Skeletal muscle cell (primary cell): ENCODE measurements at regions not wholly inside any gene's neighbourhood (a gene's known extent, or its start where the extent isn't known, plus 50 kb on each side); places are given as distances from the start of the nearest gene placed in this dataset.

Experiments
- DNase-seq: peaks from one replicate; pipeline ENCODE4 v3.0.0-alpha.2; 2010; ENCODE audit warnings: low read depth
- H3K4me3 ChIP-seq: 2 replicates; pipeline ENCODE4 v1.5.1; 2011; ENCODE audit warnings: low read depth, mild to moderate bottlenecking, control low read depth, low read length, moderate library complexity

DNA sequence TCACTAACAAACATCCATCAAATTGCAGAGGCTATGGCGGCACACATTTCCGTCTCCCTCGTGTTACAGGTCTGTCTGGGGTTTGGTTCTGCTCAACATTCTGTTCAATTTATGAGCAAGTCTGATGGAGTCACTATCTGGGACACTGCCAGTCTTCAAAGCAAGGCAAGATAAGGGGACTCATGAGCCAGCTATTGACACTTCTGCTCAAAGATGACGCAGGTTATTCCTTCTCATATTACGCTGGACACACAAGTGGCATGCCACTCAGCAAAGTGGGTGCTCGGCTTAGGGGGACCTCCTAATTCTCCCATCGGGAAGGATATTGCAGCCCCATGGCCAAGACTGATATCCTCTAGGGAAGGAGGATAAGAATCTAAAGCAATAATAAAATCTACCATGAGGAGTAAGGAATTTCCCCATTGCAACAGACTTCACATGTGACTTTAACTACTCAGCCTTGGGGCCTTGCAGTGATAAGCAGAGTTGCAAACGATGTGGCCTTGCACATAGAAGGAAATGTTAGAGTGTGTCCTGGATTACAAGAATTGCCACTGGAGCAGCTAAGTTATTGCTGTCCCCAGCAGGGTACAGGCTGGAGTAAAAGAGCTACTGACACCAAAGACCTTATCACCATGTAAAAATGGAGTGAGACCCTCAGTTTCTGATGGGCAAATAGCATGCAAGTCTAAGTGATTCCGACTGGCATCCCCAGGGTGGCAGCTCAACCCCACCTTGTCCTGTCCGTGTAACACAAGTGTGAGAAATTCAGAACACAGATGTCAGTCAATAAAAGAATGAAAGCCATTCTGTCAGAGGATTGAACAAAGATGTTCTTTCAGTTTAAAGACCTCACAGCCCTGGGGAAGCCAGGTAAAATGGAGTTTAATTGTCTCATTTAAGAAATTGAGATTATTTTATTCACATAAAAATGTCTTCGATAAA lies 306.1 kb downstream of the IRS2 start:
- DNase-seq: peak; percentile 42
- no peak overlapping the region for H3K4me3 ChIP-seq

DNA sequence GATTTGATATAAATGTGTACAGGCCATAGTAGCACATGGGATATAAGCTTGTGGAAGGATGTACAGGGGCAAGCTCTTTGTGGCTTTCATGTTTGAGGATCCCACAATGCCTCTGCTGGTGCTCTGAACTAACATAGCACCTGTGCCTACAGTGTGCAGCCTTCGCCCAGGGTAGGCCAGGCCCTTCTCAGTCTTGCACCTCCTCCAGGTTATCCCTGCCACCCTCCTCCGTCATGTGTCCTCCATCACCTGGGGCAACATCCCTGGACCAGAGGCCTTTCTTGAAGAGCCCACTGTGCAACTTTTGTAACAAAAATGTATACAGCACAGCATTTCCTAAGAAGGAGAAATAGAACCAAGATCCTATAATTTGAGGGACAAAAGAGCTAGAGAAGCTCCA lies 306.8 kb downstream of the IRS2 start:
- no peak overlapping the region for H3K4me3 ChIP-seq
- no peak for DNase-seq

- DNase-seq: no peak
- no peak overlapping the region for H3K4me3 ChIP-seq
These were observed 310.4 kb downstream of the IRS2 start for GRCh38 chr13:109476001-109476400.

GRCh38 chr13:109468123-109468522 lies 318.3 kb downstream of the IRS2 start:
- no peak overlapping the region for H3K4me3 ChIP-seq
- DNase-seq: no peak

DNA sequence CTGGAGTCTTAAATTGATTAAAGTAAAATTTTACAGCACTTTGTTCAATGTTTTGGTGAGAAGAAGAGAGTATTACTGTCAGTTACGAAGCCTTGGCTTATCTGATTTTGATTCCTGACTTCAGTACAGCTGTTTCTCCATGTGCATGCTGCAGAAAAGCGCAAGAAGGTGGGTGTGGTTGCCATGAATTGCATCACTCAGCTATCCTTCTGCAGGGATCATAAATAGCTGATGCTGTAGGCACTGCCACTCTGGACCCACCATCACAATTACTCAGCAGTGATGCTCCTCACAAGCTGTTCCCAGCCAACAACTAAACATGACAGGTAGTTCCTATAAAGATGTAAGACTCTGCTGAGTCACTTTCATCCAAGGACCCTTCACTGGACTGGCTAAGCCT lies 321.2 kb downstream of the IRS2 start:
- no peak overlapping the region for H3K4me3 ChIP-seq
- DNase-seq: peak; percentile 21

DNA sequence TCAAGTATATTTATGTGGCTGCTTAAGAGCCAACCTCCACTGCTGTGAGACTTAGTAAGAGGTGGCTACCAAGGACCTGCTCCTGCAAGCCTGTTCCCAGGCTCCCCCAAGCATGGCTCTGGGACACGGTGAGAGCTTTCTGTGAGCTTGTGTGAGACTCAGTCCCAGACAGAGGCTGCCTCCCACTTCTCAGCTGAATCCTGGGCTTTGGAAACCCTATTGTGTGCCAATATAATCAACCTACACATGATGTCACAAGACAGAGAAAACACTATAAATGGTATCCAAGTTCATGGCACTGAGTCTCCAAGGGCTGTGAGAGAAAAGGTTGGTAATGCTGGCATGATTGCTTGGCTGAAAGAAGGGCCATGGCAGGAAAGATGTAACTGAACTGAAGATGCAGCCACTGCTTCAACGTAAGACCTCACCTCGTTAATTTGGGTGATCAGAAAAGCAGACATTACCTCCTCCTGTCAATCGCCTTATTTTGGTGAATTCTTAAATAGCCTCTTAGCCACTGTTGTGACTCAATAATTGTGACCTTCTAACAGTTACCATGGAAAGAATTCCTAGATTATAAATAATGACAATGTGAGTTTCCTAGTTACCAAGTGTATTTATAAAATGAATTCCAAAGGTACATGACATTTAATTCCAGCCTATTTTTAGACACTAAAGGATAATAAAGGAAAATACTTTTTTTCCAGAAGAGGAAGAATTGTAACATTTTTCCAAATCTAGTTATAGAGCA lies 332.0 kb downstream of the IRS2 start:
- peak; percentile 13 for DNase-seq
- H3K4me3 ChIP-seq: no peak overlapping the region

DNA sequence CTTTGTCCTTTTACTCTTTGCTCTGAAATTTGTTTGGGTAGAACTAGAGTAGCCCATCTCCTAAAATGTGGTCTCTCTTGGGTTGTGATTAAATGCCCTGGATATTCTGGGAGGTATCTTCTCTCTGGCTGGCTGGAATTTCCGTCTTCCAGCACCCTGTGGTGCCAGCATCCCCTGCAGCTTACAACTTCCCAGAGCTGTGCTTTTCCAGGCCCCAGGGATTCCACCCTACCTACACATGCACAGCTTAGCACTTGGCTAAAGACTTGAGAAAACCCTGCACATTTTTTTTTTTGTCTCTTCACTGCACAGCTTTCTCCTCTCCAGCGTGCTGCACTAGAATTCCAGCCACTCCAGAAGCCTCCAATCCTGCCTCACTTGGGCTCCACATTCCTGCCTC lies 334.7 kb downstream of the IRS2 start:
- H3K4me3 ChIP-seq: no peak overlapping the region
- DNase-seq: no peak

DNA sequence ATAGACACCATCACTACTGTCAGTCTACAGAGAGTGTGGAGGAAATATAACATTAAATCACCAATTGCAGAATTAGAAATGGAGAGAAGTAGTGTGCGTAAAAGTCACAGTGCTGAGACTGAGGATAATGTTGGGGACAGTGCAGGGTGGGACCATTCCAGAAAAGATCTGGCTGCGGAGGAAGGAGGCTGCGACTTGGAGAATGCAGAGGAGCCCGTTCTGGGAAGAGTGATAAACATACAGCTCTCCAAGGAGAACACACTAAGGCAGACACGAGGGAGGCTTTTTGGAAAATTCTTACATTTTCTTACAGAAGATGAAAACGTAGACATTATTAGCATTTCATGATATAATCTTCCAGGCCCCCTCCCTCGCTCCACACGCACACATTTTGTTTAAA lies 337.8 kb downstream of the IRS2 start:
- DNase-seq: no peak
- no peak overlapping the region for H3K4me3 ChIP-seq

- DNase-seq: no peak
- no peak overlapping the region for H3K4me3 ChIP-seq
These were observed 338.7 kb downstream of the IRS2 start for GRCh38 chr13:109447667-109448066.

DNA sequence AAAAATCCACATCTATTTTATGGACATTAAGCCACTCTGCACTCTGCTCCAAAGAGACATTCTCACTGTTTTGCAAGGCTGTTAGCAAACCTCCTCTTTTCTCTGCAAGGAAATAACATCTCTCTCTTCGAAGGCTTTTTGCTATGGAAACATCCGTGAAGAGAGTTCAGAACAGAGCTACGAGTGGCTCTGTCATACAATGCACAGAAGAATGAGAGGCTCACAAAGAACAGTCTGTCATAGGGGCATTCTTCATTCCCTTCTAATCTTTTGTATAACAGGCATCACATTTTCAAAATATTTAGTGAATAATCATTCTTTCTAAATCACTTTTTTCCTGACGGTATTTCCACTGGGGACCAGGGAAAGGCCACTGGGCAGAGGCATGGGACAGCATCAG lies 346.1 kb downstream of the IRS2 start:
- DNase-seq: no peak
- no peak overlapping the region for H3K4me3 ChIP-seq

GRCh38 chr13:109439813-109440212 lies 346.6 kb downstream of the IRS2 start:
- no peak for DNase-seq
- H3K4me3 ChIP-seq: no peak overlapping the region

- no peak overlapping the region for H3K4me3 ChIP-seq
- DNase-seq: no peak
These were observed 349.5 kb downstream of the IRS2 start for GRCh38 chr13:109436841-109437240.

DNA sequence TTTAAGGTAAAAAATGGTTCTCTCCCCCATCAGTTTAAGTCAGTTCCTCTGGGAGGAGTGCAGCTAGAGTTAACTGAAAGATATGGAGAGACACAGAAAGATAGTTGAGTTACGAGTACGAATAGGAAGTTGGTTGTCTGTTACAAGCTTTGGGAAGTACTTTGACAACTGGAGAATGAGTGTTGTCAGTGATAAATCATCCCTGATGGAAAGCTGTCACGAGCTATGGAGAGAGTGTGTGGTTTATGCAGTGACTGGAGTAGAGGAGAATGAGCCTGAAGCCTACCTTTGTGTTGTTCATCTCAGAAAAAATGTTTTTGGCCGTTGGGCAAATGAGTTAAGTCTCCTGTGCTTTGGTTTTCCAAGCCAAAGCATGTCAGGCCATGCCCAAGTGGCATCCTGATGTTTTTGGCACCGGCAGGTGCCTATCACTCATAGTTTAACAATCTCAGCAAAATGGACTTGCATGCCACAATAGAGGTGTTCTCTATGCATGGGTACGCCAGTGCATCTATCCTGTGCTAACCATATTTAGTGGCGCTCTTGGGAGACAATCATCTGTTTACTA lies 350.2 kb downstream of the IRS2 start:
- no peak for DNase-seq
- H3K4me3 ChIP-seq: no peak overlapping the region

DNA sequence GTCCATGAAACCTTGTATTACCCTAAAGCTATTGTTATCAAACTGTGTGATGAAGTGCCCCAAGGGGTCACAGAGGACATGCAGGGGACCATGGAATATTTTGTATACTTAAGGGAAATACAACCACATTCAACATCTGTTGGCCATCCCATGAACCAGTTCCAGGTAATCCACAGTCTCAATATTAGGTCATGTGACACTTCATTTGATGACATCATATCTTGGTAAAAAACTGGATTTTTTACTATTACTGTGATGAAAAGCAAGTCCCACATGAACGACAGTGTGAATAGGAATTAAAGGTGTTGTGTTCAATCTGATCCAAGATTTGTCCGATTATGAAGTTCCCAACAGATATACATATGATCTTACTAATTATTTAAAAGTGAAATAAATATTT lies 355.2 kb downstream of the IRS2 start:
- H3K4me3 ChIP-seq: no peak overlapping the region

DNA sequence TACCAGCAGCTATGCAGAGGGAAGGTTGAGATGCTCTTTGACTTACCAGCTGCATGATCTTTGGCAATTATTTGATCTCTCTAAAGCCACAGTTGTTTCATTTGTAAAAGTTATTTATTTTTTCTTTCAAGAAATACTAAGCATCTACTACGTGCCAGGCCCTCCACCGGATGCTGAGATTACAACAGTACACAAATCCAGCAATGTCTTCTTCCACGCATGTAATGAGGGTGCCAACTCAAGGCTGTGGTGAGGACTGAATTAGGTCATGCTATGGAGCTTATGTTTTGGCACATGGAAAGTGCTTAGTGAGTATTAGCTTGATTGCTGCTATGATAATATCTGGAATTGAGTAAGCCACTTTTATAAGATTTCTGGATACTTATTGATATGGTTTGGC lies 358.2 kb downstream of the IRS2 start:
- H3K4me3 ChIP-seq: no peak overlapping the region
- no peak for DNase-seq

More for the DNA sequence above, 355.2 kb downstream of the IRS2 start:
- no peak for DNase-seq

DNA sequence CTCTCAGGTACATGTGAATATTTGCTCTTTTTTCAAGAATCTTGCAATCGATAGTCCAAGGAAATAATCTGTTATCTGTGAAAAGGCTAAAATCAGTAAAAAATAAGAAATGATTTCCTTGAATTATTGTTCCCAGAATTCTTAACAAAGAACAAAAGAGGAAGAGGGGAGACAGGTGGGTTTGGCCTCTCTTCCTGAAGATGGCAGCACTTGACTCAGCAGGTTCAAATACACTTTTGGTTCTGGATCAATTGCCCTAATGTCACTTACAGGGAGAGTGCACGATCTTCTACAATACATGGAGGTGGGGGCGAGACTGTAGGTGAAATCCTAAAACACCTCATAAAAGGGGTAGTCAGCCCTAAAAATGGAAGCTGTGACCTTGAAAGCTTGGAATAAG lies 358.7 kb downstream of the IRS2 start:
- no peak overlapping the region for H3K4me3 ChIP-seq
- no peak for DNase-seq

GRCh38 chr13:109427148-109427547 lies 359.2 kb downstream of the IRS2 start:
- H3K4me3 ChIP-seq: no peak overlapping the region
- peak; percentile 39 for DNase-seq

GRCh38 chr13:109426690-109426990 lies 359.7 kb downstream of the IRS2 start:
- DNase-seq: no peak

GRCh38 chr13:109425821-109426689 lies 360.3 kb downstream of the IRS2 start:
- DNase-seq: no peak
- H3K4me3 ChIP-seq: no peak overlapping the region

More at GRCh38 chr13:109426690-109426990, 359.7 kb downstream of the IRS2 start:
- no peak overlapping the region for H3K4me3 ChIP-seq

GRCh38 chr13:109422161-109422560 lies 364.2 kb downstream of the IRS2 start:
- DNase-seq: no peak
- no peak overlapping the region for H3K4me3 ChIP-seq
